ENCODE measurements at regions not wholly inside any gene's neighbourhood (a gene's known extent, or its start where the extent isn't known, plus 50 kb on each side); places are given as distances from the start of the nearest gene placed in this dataset.

GRCh38 chr3:86661817-86662216 lies 329.1 kb downstream of the VGLL3 start:
- no peak overlapping the region for H3K4me3 ChIP-seq (IDR thresholded peaks at IDR 0.05; ENCODE audit: insufficient read depth, low read depth, low read length)
- no peaks in the 10 kb centered on the region for H3K27me3 ChIP-seq (ENCODE audit: insufficient read depth, low read depth)
- H4K20me1 ChIP-seq (ENCODE audit: insufficient read depth): no peaks in the 10 kb centered on the region
- H3K4me2 ChIP-seq: no peak overlapping the region
- H3K27ac ChIP-seq: no peak overlapping the region
- no peak overlapping the region for H2AFZ ChIP-seq (ENCODE audit: low read depth)
- H3K4me1 ChIP-seq (ENCODE audit: low read depth, poor library complexity, severe bottlenecking): no peaks in the 10 kb centered on the region
- no peaks in the 10 kb centered on the region for H3K36me3 ChIP-seq (ENCODE audit: insufficient read depth)
- no peaks in the 10 kb centered on the region for H3K79me2 ChIP-seq (ENCODE audit: insufficient read depth, low read depth)
- H3K9ac ChIP-seq: no peak overlapping the region
- TF ChIP-seq CTCF (conservative IDR thresholded peaks at IDR 0.05; ENCODE audit: low read depth, low read length): no peak

GRCh38 chr3:86658876-86659275 lies 332.1 kb downstream of the VGLL3 start:
- Histone ChIP-seq H3K4me2 (no peak overlapping the region), H3K79me2 (ENCODE audit: insufficient read depth, low read depth) (no peaks in the 10 kb centered on the region), H3K27ac (no peak overlapping the region), H3K36me3 (ENCODE audit: insufficient read depth) (no peaks in the 10 kb centered on the region), H3K4me3 (IDR thresholded peaks at IDR 0.05; ENCODE audit: insufficient read depth, low read depth, low read length) (no peak overlapping the region), H2AFZ (ENCODE audit: low read depth) (no peak overlapping the region), H3K9ac (no peak overlapping the region), H4K20me1 (ENCODE audit: insufficient read depth) (no peaks in the 10 kb centered on the region), H3K4me1 (ENCODE audit: low read depth, poor library complexity, severe bottlenecking) (no peaks in the 10 kb centered on the region), H3K27me3 (ENCODE audit: insufficient read depth, low read depth) (no peaks in the 10 kb centered on the region)
- no peak for TF ChIP-seq CTCF (conservative IDR thresholded peaks at IDR 0.05; ENCODE audit: low read depth, low read length)

- Histone ChIP-seq H3K27me3 (ENCODE audit: insufficient read depth, low read depth) (no peaks in the 10 kb centered on the region), H3K4me1 (ENCODE audit: low read depth, poor library complexity, severe bottlenecking) (no peaks in the 10 kb centered on the region), H3K4me3 (IDR thresholded peaks at IDR 0.05; ENCODE audit: insufficient read depth, low read depth, low read length) (no peak overlapping the region), H3K4me2 (no peak overlapping the region), H3K27ac (no peak overlapping the region), H3K9ac (no peak overlapping the region), H3K36me3 (ENCODE audit: insufficient read depth) (no peaks in the 10 kb centered on the region), H3K79me2 (ENCODE audit: insufficient read depth, low read depth) (no peaks in the 10 kb centered on the region), H4K20me1 (ENCODE audit: insufficient read depth) (no peaks in the 10 kb centered on the region), H2AFZ (ENCODE audit: low read depth) (no peak overlapping the region)
- TF ChIP-seq CTCF (conservative IDR thresholded peaks at IDR 0.05; ENCODE audit: low read depth, low read length): no peak
These were observed 336.0 kb downstream of the VGLL3 start for GRCh38 chr3:86654806-86655460.

- Histone ChIP-seq H3K27ac (no peak overlapping the region), H3K4me1 (ENCODE audit: low read depth, poor library complexity, severe bottlenecking) (no peaks in the 10 kb centered on the region), H3K36me3 (ENCODE audit: insufficient read depth) (no peaks in the 10 kb centered on the region), H2AFZ (ENCODE audit: low read depth) (no peak overlapping the region), H3K79me2 (ENCODE audit: insufficient read depth, low read depth) (no peaks in the 10 kb centered on the region), H3K4me2 (no peak overlapping the region), H3K9ac (no peak overlapping the region), H3K27me3 (ENCODE audit: insufficient read depth, low read depth) (no peaks in the 10 kb centered on the region), H3K4me3 (IDR thresholded peaks at IDR 0.05; ENCODE audit: insufficient read depth, low read depth, low read length) (no peak overlapping the region), H4K20me1 (ENCODE audit: insufficient read depth) (no peaks in the 10 kb centered on the region)
- no peak for TF ChIP-seq CTCF (conservative IDR thresholded peaks at IDR 0.05; ENCODE audit: low read depth, low read length)
These were observed 337.2 kb downstream of the VGLL3 start for GRCh38 chr3:86653661-86654205.

Data from KMS-11 (cell line).